Cardiac fibroblast (primary cell): ENCODE measurements at regions not wholly inside any gene's neighbourhood (a gene's known extent, or its start where the extent isn't known, plus 50 kb on each side); places are given as distances from the start of the nearest gene placed in this dataset.

Experiments
- DNase-seq, 2 donors: peaks; one replicate each; pipeline versions ENCODE4 v3.0.0 to v3.0.0-alpha.2; 2010; ENCODE audit warnings: low read depth in 2 of 2
- H3K4me3 ChIP-seq, 2 donors: replicated peaks in 1 of 2; 1 replicate in 1 of 2; 2 replicates in 1 of 2; pipeline ENCODE4 v1.5.1; 2011; ENCODE audit warnings: low read depth in 2 of 2, low read length in 2 of 2, mild to moderate bottlenecking in 2 of 2, moderate library complexity in 1 of 2
- CTCF ChIP-seq: IDR thresholded peaks from one replicate; pipeline ENCODE4 v1.5.1; 2011; ENCODE audit warnings: low read depth, mild to moderate bottlenecking, low read length, inconsistent platforms

GRCh38 chr9:75591972-75592371 lies 298.5 kb upstream of the PCSK5 start:
- no peak for DNase-seq
- TF ChIP-seq CTCF, result no peak
- no peak overlapping the region for H3K4me3 ChIP-seq

- no peak for TF ChIP-seq CTCF
- no peak for DNase-seq
- H3K4me3 ChIP-seq, result no peak overlapping the region
These were observed 297.9 kb upstream of the PCSK5 start for GRCh38 chr9:75592586-75592985.

- no peak overlapping the region for H3K4me3 ChIP-seq
- no peak for DNase-seq
- TF ChIP-seq CTCF, result no peak
These were observed 296.6 kb upstream of the PCSK5 start for GRCh38 chr9:75593920-75594319.

GRCh38 chr9:75599126-75599525 lies 291.3 kb upstream of the PCSK5 start:
- DNase-seq, result no peak
- no peak overlapping the region for H3K4me3 ChIP-seq
- TF ChIP-seq CTCF, result no peak

- no peak for TF ChIP-seq CTCF
- H3K4me3 ChIP-seq, result no peak overlapping the region
- DNase-seq, result peak in 1 of 2 donors; percentile 1
These were observed 289.2 kb upstream of the PCSK5 start for GRCh38 chr9:75601280-75601679.

DNA sequence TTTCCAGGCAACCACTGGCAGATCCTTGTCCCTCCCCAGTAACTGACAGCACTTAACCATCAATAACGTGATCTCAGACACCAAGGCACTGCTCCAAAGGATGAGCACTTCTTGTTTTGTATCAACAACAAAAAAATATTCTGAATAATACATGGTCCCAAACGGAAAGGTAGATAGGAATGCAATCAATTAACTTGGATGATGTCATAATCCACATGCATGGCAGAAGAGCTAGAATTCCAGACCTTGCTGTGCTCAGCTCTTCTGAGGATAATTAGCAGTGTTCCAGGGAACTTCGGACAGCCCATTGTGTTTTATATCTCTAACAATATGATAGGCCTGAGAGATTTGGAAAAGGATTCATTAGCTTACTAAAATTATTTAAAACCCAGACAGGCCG lies 288.4 kb upstream of the PCSK5 start:
- TF ChIP-seq CTCF, result no peak
- no peak for DNase-seq
- no peak overlapping the region for H3K4me3 ChIP-seq

DNA sequence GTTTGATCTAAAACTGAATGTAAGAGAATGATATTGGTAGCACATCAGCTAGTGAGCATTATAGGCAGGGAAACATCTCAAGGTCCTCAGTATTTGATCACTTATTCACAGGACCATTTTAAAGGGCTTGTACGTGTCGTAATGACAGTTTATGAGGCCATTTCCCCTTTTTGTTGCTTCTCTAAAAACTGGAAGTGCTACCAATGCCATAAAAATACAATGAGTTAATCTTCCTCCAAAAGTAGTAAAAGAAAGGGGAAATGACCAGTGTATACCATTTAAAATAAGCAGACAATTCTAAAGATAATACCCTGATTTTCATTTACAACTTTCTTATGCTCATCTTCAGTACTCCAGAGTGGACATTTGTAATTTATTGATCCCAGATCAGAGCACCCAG lies 285.8 kb upstream of the PCSK5 start:
- TF ChIP-seq CTCF, result no peak
- no peak for DNase-seq
- H3K4me3 ChIP-seq, result no peak overlapping the region
